Dedifferentiated amniotic fluid mesenchymal stem cell (primary cell): ENCODE measurements at regions not wholly inside any gene's neighbourhood (a gene's known extent, or its start where the extent isn't known, plus 50 kb on each side); places are given as distances from the start of the nearest gene placed in this dataset.

Experiments
- DNase-seq: peaks from one replicate; pipeline ENCODE4 v3.0.0-alpha.2; 2016; ENCODE audit errors: extremely low spot score

DNA sequence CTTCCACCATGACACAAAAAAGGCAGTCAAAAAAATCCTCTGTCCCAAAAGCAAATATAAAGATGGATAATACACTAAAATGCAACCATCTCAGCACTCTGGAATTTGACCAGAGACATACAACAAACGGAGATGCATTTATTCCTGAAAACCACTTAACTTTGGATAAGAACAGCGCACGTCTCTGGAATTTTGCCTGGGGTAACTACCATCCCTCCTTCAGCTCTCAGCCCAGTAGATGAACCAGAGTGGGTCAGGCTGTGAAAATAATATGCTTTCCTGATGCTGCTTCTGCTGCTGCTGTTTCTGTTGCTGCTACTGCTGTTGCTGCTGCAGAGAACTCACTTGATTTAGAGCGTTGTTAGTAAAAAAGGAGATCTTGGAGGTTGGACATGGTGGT, 133.8 kb upstream of the ACVR2A start:
- no peak for DNase-seq

DNA sequence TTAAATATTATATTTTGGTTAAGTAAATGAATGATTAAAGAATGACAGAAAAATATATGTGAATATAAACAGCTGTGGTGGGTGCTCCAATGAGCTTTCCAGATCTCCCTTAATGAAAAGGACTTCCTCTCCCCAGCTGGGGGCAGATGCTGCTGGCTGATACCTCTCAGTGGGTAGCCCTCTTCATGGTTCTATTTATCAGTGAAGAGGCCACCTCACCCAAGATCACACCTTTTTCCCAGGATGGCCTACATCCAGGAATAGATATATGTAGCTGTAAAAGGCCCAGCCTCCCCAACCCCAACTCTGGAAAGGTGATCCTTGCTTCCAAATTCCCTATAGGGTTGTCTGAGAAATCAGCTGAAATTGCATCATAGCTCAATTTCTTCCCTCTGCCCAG, 135.2 kb upstream of the ACVR2A start:
- DNase-seq = no peak

DNA sequence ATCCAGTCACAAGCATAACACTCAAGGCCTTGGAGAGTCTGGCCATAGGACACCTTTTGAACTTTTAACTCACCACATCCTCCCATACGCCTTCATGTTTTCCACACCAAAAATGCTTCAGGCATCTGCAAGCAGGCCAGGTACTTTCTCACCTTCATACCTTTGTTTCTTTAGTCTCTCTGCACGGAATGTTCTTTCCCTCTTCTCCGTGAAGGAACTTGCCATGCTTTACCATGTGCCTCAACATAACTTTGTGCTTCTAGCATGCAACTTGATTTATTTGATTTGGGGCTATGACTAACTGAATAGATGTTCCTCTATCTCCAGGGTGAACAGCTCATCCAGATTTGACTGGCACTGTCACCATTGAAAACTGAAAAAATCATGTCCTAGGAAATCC, 141.7 kb upstream of the ACVR2A start:
- DNase-seq = no peak

DNA sequence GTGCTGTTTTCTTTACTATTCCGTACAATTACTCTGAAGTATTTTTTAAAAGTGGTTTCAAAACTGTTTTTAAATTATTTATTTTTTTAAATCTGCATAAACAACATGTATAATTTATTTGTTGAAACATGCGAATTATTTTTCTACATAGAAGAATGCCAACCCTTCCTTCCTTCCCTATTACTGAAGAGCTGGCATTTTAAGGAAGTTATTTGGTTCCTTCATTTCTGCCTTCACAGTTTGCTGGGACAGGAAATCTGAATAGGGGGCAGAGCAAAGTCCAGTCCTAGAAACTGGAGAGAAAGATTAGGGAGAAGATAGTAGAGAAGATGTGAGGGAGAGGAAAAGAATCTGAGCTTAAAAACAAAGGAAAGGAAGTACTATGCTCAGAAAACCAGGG, 146.7 kb upstream of the ACVR2A start:
- no peak for DNase-seq

DNA sequence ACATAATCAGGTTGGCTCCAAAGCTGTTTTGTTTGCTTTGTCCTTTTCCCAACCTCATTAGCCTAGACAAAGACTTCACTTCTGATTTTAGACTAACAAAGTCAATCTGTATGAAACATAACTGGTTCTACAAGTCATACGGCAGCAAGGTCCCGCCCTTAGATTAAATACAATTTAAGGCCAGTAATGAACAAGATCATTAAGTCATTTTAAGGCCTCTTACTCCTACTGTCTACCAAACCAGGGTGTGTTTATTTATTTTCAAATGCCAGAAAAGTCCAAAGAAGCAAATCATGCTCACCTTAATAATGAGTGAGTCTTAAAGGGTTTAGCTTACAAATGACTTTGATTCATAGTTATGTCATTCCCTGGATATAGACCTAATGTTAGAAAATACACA, 148.4 kb upstream of the ACVR2A start:
- no peak for DNase-seq

DNA sequence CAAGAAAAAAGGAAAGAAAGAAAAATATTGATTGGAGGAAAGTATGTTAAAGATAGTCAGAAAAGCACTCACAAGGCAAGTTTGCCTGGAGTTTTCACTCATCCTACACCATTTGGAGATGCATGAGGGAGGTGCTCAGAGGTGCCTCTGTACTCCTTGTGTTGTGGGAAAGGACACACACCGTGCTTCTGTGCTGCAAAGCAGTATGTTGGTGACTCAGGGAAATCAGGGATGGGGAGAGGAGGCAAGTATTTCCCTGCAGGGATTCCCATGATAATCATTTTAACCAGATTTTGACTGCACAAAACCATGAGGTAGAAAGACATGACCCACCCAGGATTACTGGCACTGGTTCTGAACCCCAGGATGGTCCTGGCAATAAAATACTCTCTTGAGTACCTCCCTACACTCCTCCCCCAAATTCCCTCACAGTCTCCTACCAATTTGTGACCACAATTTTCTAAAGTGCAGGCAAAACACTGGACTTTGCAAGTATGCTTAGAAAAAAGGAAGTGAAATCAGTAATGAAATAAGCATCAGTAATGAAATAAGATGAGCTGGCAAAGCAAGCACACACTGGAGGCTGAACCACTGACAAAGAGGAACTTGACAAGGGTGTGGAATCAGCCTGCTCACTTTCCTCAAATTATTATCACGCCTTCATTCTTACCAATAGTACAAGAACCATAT, 155.5 kb upstream of the ACVR2A start:
- no peak for DNase-seq

DNA sequence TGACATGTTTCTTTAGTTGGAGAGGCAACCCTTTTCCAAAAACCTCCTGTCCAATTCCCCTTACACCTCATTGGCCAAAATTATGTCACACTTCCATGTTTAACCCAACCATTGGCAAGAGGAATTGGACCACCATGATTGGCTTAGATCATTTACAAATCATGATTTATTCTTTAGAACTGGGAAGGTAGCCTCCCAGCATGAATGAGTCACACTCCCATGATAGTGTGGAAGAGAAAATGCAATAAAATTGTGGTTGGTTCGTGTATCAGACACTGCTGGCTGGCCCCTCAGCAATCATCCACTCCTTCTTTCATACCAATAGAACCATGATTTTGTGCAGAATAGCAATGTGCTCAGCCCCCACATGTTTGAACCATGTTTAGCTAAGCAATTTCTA, 156.6 kb upstream of the ACVR2A start:
- no peak for DNase-seq

DNA sequence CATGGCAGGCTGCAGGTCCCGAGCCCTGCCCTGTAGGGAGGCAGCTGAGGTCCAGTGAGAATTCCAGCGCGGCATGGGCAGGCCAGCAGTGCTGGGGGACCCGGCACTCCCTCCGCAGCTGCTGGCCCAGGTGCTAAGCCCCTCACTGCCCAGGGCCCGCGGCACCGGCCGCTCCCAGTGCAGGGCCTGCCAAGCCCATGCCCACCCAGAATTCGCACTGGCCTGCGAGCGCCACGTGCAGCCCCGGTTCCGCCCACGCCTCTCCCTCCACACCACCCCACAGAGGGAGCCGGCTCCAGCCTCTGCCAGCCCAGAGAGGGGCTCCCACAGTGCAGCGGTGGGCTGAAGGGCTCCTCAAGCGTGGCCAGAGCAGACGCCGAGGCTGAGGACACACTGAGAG, 158.5 kb upstream of the ACVR2A start:
- DNase-seq = no peak

DNA sequence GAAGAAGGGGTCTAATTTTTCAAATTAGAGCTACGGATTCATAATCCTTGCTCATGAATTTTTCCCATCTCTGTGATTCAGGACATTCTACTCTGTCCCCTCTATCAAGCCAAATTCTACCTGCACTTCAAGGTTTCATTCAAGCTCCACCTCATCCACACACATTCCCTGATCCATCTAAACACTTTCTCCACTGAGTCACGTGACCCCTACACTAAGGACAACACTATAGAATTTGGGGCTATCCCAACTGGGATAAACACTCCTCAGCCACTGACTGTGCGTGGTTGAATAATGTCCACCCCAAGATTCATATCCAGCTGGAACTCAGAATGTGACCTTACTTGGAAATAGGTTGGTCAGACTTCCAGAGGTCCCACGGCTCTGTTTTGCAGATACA, 159.9 kb upstream of the ACVR2A start:
- DNase-seq = no peak

DNA sequence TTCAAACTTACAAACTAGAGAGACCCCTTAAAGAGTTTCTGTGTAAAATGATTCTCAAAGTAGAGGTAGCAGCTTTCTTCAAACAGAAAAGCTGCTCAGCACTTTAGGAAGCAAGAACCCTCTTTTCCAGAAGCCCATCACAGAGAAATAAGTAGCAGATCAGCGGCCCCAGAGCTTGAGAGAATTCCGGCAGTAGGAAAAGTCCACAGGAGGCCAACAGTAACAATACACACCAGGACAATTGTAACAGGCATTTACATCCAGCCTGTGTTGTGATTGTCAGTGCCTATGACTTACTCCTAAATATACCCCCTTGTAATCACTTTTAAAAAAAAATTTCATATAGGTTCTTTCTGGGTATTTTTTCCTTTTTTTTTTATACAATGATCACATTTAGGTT, 161.4 kb upstream of the ACVR2A start:
- no peak for DNase-seq

DNA sequence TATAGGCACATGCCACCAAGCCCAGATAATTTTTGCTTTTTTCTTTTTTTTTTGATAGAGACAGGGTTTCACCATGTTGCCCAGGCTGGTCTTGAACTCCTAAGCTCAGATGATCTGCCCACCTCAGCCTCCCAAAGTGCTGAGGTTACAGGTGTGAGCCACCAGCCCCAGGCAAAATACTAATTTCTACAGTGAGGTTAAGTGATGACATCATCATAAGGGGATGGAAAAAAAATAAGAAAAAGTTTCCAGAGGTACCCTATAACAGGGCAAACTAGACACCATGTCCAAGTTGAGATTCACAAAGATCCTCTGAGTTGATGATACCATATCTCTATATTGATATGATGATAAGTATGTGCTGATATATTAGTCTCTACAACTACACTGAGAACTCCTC, 163.7 kb upstream of the ACVR2A start:
- DNase-seq = no peak

DNA sequence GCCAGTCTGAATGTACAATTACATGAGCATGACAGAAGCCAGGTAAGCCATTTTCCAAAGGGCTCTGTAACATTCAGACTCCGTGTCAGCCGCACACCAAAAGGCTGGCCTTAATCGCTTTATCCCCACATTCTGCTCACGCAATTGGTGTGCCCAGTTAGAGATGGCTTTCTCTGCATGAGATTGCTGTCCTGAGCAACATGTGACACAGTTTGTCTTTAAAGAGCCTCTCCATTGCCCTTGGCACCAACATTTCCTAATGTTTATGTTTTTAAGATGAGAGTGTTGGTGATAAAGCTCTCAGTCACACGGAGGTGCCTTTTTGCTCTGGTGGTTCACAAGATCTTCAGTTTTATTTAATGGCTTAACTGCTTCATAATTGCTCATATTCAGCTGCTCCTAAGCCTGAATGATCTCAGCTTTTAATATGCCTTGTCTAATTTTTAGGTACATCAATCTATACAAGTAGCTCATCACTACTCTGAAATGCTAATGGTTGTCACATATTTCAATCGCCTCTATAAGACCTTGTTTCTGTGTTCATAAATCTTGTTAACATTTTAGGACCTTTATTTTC, 164.8 kb upstream of the ACVR2A start:
- DNase-seq = no peak

DNA sequence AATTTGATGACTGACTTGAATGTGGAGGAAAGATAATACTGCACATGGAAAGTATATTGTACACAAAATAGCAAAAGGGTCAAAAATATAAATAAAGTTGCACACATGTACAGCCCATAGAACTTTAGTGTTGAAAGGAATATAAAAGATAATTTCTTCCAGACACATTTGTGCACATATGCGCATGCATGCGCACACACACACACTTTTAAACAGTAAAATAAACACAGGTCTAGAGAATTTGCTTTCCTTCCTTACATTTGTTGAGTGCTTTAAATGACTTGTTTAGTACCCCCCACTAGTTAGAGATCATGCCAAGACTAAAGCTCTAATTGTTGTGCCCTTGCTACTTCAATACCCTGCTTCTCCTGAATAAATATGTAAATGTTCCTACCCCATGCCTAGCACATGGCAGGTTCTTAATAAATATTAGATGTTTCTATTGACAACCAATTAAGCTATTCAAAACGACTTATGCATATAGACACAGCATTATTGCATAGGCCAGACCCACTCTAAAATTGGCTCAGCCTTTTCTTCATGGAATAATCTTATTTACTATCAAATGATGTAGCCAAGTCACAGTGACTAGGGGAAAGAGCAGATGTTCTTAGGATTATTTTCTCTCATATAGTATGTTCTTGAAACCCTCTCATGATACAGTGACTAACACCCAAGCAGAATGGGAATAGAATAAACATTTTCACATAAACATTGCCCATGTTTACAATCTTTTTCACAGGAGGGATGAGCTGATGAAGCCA, 165.5 kb upstream of the ACVR2A start:
- no peak for DNase-seq

DNA sequence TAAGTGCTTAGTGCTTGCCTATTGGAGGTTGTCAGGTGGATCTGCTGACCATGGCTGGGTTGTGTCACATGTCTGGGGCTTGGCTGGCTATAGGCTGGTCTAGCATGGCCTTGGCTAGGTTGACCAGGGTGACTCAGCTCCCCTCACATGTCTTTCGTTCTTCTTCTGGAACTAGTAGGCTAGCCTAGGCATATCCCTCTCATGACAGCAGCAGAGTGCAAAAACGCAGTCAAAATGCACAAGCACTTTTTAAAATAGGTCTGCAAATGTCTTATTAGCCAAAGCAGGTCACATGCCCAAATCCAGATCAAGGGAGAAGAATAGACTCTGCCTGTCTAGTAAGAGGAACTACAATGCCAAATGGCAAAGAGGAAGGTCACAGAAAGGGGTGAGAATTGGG, 179.7 kb upstream of the ACVR2A start:
- DNase-seq = no peak

DNA sequence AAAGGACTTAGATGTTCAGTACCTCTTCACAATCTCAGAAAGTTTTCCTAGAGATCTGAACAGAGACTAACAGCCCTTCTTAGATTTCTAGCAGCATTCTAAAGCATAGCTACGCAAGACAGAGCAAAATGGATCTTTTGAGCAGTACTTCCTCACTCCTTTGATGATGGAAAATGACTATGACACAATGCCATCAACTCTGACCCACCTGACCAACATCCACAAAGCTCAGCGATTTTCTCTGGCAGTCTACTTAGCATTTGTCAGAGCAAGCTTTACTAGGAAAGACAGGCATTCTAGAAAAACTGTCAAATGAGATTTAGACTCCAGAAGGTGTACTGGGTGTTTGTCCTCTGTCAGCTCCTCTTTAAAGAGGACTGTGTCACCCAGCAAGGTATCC, 180.9 kb upstream of the ACVR2A start:
- no peak for DNase-seq

DNA sequence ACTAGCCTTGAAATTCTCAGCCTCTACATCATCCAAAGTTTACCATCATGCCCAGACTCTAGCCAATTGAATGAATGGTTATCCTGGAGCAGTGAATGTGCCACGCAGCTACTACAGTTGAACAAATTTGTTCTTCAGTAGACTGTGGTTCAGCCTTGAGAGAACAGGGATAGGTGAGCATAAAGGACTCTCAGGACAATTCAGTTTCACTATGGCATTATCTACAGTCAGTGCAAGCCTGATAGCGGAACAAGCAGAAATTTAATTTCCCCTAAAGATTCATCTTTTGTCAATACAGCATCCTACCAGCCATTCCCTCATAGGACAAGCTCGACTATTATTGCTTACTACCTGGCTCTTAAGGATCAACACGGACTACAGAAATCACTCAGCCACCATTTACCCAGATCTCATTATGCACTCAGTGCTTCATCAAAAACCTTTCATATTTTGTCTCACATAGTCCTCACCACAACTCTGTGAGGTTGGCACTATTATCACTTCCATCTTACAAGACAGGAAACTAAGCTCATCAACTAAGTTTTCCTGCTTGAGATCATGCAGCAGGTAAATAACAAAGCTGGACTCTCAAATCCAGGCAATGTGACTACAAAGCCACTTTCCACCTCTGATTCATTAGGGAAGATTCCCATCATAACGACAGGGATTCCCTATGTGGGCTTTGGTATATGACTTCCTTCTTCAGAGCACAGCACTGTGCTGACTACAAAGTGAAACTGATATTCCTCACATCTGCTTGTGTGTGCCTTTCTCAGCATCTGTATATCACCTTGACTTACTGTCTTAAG, 181.5 kb upstream of the ACVR2A start:
- no peak for DNase-seq

DNA sequence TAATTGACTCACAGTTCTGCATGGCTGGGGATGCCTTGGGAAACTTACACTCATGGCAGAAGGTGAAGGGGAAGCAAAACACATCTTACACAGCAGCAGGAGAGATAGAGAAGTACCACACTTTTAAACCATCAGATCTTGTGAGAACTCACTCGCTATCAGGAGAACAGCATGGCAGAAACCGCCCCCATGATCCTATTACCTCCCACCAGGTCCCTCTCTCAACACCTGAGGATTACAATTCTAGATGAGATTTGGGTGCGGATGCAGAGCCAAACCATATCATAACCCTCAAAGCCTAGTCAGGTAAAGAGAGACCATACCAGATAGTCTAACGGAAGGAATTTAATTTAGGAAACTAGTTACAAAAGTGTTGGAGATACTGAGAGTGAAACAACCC, 182.6 kb upstream of the ACVR2A start:
- DNase-seq = no peak

DNA sequence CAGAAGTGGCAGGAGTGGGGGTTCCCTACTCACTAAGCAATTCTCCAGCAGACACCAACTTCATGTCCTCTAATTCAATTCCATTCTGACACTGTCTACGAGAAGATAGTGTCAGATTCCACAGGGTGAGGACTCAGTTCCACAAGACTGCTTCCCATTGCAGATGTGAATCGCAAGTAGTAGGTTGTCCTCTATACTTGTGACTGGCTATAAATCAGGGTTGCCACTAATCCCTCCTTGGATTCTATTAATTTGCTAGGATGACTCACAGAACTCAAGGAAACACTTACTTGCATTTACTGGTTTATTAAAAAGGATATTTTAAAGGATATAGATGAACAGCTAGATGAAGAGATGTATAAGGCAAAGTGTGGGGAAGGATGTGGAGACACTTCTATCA, 184.1 kb upstream of the ACVR2A start:
- no peak for DNase-seq

DNA sequence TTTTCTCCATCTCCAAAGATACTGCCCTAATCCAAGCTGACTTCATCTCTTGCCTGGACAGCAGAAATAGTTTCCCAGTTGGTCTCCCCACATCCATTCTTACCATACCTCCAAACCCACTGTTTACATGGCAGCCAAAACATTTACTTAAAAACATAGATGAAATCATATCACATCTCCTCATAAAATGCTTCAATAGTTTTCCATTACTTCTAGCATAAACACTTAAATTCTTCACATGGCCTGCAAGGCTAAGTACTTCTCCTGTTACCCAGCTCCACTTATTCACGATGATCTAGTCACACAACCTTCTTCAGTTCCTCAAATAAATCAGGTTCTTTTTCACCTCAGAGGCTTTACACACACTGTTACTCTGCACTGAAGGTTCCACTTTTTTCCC, 185.8 kb upstream of the ACVR2A start:
- DNase-seq = no peak

DNA sequence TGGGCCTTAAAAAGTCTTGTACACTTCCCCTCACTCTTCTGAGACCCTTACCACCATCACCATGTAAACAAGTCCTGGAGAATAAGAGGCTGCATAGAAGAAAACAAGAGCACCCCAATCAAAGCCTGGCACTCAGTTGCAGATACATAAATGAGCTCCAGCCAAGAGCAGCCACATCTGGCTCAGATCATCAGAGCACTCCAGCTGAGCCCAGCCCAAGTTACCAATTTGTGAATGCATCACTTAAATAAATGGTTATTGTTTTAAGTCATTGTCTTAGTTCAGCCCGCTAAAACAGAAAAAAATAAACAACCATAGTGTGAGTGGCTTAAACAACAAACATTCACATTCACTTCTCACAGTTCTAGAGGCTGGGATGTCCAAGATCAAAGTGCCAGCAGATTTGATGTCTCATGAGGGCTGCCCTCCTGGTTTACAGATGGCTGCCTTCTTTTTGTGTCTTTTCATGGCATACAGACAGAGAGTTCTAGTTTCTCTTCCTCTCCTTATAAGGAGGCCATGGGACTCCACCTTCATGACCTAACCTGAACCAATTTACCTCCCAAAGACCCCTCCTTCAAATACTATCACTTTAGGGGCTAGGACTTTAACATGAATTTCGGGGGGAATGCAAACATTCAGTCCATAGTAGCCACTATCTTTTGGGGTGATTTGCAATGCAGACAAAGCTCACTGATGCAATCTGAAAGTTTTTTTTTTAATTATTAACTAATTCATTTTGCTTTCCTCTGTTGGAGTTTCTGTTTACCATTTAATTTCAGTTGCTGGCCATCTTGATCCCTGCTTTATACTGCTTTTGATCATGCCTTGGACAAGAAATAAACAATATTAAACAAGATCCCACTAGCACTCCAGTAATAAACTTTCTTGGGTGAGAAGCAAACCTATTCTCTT, 187.5 kb upstream of the ACVR2A start:
- DNase-seq = no peak

DNA sequence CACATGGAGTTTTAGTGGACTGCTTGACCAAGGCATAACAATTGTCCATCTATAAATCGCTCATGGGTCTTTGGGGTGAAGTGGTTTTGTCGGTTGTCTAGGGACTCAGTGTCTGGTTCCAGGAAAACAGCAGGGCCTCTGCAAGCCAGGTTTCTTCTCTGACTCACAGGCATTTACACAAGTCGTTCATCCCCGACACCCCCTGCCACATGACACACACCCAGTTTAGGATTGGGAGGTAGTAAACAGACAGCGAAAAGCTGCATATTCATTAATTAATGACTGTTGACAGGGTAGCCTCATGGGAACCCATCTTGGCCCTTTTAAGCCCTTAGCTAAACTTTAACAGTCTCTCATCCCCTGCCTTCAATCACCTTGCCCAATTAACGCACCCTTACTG, 194.8 kb upstream of the ACVR2A start:
- no peak for DNase-seq

DNA sequence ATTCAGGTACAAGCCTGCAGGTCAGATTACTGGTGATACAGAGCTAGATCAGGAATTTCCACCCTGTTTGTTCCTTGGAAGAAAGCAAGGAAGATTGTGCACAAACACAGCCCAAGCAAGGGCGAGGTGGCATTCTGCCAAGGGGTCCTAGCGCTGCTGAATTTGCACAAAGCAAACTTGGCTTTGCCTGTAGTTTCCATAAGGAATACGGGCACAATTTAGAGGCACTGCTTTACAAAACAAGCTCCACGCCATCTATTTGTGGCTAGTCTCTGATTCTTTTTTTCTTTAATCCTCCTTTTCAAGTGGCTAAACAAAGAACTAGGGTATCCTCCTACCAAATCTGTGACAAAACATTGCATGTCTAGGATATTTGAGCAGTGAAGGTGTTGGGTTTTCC, 195.5 kb upstream of the ACVR2A start:
- no peak for DNase-seq
